GM23338 (cell line): ENCODE measurements at regions not wholly inside any gene's neighbourhood (a gene's known extent, or its start where the extent isn't known, plus 50 kb on each side); places are given as distances from the start of the nearest gene placed in this dataset.
A peak's percentile ranks its signal among the peaks of the same experiment; 100 is the strongest.

ENCODE experiments used
- ATAC-seq: fragments of 200-7000 bp; cut with Tn5 transposase; 3 replicates; pipeline ENCODE4 v1.9.1; 2020
- DNase-seq: peaks from one replicate; pipeline ENCODE4 v3.0.0-alpha.2; 2015; ENCODE audit warnings: low spot score
- H2AFZ ChIP-seq: fragments of 200-600 bp; sonication (generic); 2 replicates; pipeline ENCODE4 v1.8.0; 2016; ENCODE audit warnings: antibody characterized with exemption, mild to moderate bottlenecking, moderate library complexity
- H3F3A ChIP-seq: fragments of 200-600 bp; sonication (generic); replicated peaks from 2 replicates; pipeline ENCODE4 v1.8.0; 2017; ENCODE audit warnings: antibody characterized with exemption, mixed run types, low read depth
- H3K27ac ChIP-seq: fragments of 200-600 bp; sonication (generic); 2 replicates; pipeline ENCODE4 v1.6.1; 2016; ENCODE audit warnings: low read depth
- H3K27me3 ChIP-seq: fragments of 200-600 bp; sonication (generic); 2 replicates; pipeline ENCODE4 v1.8.0; 2016; ENCODE audit warnings: mild to moderate bottlenecking, mixed run types, moderate library complexity; ENCODE audit not compliant: insufficient read depth
- H3K36me3 ChIP-seq: fragments of 200-600 bp; sonication (generic); 2 replicates; pipeline ENCODE4 v1.8.0; 2016; ENCODE audit warnings: mild to moderate bottlenecking; ENCODE audit not compliant: insufficient read depth
- H3K4me1 ChIP-seq: fragments of 200-600 bp; sonication (generic); 2 replicates; pipeline ENCODE4 v1.8.0; 2016; ENCODE audit warnings: mild to moderate bottlenecking, moderate library complexity; ENCODE audit not compliant: insufficient read depth
- H3K4me2 ChIP-seq: fragments of 200-600 bp; sonication (generic); 2 replicates; pipeline ENCODE4 v1.7.1; 2017; ENCODE audit warnings: mixed run types
- H3K4me3 ChIP-seq: fragments of 200-600 bp; sonication (generic); 2 replicates; pipeline ENCODE4 v1.6.1; 2016; ENCODE audit warnings: mixed run types
- H3K79me2 ChIP-seq: fragments of 200-600 bp; sonication (generic); replicated peaks from 2 replicates; pipeline ENCODE4 v1.8.0; 2017; ENCODE audit warnings: mild to moderate bottlenecking; ENCODE audit not compliant: insufficient read depth
- H3K9me2 ChIP-seq: fragments of 200-600 bp; sonication (generic); 2 replicates; pipeline ENCODE4 v1.8.0; 2017; ENCODE audit not compliant: insufficient read depth
- H4K20me1 ChIP-seq: fragments of 200-600 bp; sonication (generic); replicated peaks from 2 replicates; pipeline ENCODE4 v1.8.0; 2017; ENCODE audit warnings: mild to moderate bottlenecking; ENCODE audit not compliant: insufficient read depth
- H3K27ac Mint-ChIP-seq: 2 replicates; pipeline ENCODE4 v1.8.0; 2020; ENCODE audit warnings: inconsistent platforms, mild to moderate bottlenecking, moderate library complexity, mixed read lengths
- H3K27me3 Mint-ChIP-seq: 3 replicates; pipeline ENCODE4 v1.8.0; 2022; ENCODE audit warnings: low read depth, mild to moderate bottlenecking, moderate library complexity, mixed read lengths, inconsistent platforms; ENCODE audit not compliant: insufficient read depth, poor library complexity
- H3K36me3 Mint-ChIP-seq: 3 replicates; pipeline ENCODE4 v1.8.0; 2021; ENCODE audit warnings: low read depth, mild to moderate bottlenecking, inconsistent platforms, moderate library complexity, mixed read lengths
- H3K4me1 Mint-ChIP-seq: 3 replicates; pipeline ENCODE4 v1.8.0; 2020; ENCODE audit warnings: mild to moderate bottlenecking, inconsistent platforms, mixed read lengths
- H3K4me3 Mint-ChIP-seq: 3 replicates; pipeline ENCODE4 v1.8.0; 2021; ENCODE audit warnings: moderate library complexity, mild to moderate bottlenecking, inconsistent platforms, mixed read lengths
- H3K9me3 Mint-ChIP-seq: 3 replicates; pipeline ENCODE4 v1.8.0; 2020; ENCODE audit warnings: moderate library complexity, mild to moderate bottlenecking, inconsistent platforms, mixed read lengths
- CREB1 ChIP-seq: fragments of 250-450 bp; sonication (Bioruptor Pico); IDR thresholded peaks from 2 replicates; pipeline ENCODE4 v1.5.0; 2020; ENCODE audit warnings: low read depth, mild to moderate bottlenecking, moderate library complexity
- EZH2 ChIP-seq: fragments of 200-600 bp; sonication (generic); IDR thresholded peaks from one replicate; pipeline ENCODE4 v1.8.0; 2017; ENCODE audit warnings: antibody characterized with exemption, mild to moderate bottlenecking, low read depth; ENCODE audit not compliant: unreplicated experiment
- EZH2phosphoT487 ChIP-seq: fragments of 200-600 bp; sonication (generic); IDR thresholded peaks from one replicate; pipeline ENCODE4 v1.8.1; 2018; ENCODE audit warnings: antibody characterized with exemption; ENCODE audit not compliant: unreplicated experiment
- JUNB ChIP-seq: IDR thresholded peaks from one replicate; pipeline ENCODE4 v1.6.1; 2016; ENCODE audit warnings: antibody characterized with exemption; ENCODE audit not compliant: unreplicated experiment
- NANOG ChIP-seq: IDR thresholded peaks from 2 replicates; pipeline ENCODE4 v1.6.1; 2016; ENCODE audit warnings: antibody characterized with exemption, borderline replicate concordance
- POLR2AphosphoS5 ChIP-seq: IDR thresholded peaks from 2 replicates; pipeline ENCODE4 v1.6.1; 2016; ENCODE audit warnings: antibody characterized with exemption, low read depth
- STAT1 ChIP-seq: IDR thresholded peaks from one replicate; pipeline ENCODE4 v1.6.1; 2016; ENCODE audit warnings: antibody characterized with exemption; ENCODE audit not compliant: unreplicated experiment
- ZNF114 ChIP-seq: fragments of 250-450 bp; sonication (Bioruptor Pico); IDR thresholded peaks from 2 replicates; pipeline ENCODE4 v1.5.0; 2020; ENCODE audit warnings: mild to moderate bottlenecking, moderate library complexity
- ZNF331 ChIP-seq: fragments of 250-450 bp; sonication (Bioruptor Pico); IDR thresholded peaks from 2 replicates; pipeline ENCODE4 v1.5.0; 2020; ENCODE audit warnings: low read depth, mild to moderate bottlenecking, moderate library complexity
- TF ChIP-seq, protein P1 (sequence below): fragments of 250-450 bp; sonication (Bioruptor Pico); IDR thresholded peaks from 2 replicates; pipeline ENCODE4 v1.5.0; 2020; ENCODE audit warnings: mild to moderate bottlenecking, moderate library complexity
- TF ChIP-seq, protein P2 (sequence below): IDR thresholded peaks from 2 replicates; pipeline ENCODE4 v1.6.1; 2016; ENCODE audit warnings: antibody characterized with exemption
- TF ChIP-seq, protein P3 (sequence below), 2 experiments: fragments of 200-600 bp in 1 of 2; sonication (generic) in 1 of 2; conservative IDR thresholded peaks; 2 replicates each; pipeline versions ENCODE4 v1.5.1 to v1.6.1; 2016 to 2017; ENCODE audit warnings: antibody characterized with exemption in 2 of 2, low read depth in 2 of 2, mild to moderate bottlenecking in 2 of 2, moderate library complexity in 1 of 2
- TF ChIP-seq, protein P4 (sequence below): IDR thresholded peaks from one replicate; pipeline ENCODE4 v1.6.1; 2018; ENCODE audit warnings: antibody characterized with exemption; ENCODE audit not compliant: unreplicated experiment

DNA sequence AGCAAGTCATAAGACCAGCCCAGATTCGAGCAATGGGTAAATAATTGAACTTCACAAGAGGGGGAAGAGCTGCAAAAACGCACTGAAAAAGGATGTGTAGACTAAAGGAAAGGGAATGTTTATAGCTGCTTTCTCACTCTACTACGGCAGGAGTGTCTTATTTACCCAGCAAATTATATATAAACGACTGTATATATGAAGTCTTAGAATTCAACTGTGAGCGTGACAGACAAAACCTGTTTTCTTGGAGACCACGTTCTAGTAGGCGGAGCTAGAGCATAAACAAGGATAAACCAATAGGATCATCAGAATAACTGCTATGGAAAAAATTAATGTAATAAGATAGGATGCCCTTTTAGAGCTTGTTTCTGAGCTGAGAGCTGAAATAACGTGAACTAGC, 394.6 kb upstream of the MON1B start:
- TF ChIP-seq, protein P1, sequence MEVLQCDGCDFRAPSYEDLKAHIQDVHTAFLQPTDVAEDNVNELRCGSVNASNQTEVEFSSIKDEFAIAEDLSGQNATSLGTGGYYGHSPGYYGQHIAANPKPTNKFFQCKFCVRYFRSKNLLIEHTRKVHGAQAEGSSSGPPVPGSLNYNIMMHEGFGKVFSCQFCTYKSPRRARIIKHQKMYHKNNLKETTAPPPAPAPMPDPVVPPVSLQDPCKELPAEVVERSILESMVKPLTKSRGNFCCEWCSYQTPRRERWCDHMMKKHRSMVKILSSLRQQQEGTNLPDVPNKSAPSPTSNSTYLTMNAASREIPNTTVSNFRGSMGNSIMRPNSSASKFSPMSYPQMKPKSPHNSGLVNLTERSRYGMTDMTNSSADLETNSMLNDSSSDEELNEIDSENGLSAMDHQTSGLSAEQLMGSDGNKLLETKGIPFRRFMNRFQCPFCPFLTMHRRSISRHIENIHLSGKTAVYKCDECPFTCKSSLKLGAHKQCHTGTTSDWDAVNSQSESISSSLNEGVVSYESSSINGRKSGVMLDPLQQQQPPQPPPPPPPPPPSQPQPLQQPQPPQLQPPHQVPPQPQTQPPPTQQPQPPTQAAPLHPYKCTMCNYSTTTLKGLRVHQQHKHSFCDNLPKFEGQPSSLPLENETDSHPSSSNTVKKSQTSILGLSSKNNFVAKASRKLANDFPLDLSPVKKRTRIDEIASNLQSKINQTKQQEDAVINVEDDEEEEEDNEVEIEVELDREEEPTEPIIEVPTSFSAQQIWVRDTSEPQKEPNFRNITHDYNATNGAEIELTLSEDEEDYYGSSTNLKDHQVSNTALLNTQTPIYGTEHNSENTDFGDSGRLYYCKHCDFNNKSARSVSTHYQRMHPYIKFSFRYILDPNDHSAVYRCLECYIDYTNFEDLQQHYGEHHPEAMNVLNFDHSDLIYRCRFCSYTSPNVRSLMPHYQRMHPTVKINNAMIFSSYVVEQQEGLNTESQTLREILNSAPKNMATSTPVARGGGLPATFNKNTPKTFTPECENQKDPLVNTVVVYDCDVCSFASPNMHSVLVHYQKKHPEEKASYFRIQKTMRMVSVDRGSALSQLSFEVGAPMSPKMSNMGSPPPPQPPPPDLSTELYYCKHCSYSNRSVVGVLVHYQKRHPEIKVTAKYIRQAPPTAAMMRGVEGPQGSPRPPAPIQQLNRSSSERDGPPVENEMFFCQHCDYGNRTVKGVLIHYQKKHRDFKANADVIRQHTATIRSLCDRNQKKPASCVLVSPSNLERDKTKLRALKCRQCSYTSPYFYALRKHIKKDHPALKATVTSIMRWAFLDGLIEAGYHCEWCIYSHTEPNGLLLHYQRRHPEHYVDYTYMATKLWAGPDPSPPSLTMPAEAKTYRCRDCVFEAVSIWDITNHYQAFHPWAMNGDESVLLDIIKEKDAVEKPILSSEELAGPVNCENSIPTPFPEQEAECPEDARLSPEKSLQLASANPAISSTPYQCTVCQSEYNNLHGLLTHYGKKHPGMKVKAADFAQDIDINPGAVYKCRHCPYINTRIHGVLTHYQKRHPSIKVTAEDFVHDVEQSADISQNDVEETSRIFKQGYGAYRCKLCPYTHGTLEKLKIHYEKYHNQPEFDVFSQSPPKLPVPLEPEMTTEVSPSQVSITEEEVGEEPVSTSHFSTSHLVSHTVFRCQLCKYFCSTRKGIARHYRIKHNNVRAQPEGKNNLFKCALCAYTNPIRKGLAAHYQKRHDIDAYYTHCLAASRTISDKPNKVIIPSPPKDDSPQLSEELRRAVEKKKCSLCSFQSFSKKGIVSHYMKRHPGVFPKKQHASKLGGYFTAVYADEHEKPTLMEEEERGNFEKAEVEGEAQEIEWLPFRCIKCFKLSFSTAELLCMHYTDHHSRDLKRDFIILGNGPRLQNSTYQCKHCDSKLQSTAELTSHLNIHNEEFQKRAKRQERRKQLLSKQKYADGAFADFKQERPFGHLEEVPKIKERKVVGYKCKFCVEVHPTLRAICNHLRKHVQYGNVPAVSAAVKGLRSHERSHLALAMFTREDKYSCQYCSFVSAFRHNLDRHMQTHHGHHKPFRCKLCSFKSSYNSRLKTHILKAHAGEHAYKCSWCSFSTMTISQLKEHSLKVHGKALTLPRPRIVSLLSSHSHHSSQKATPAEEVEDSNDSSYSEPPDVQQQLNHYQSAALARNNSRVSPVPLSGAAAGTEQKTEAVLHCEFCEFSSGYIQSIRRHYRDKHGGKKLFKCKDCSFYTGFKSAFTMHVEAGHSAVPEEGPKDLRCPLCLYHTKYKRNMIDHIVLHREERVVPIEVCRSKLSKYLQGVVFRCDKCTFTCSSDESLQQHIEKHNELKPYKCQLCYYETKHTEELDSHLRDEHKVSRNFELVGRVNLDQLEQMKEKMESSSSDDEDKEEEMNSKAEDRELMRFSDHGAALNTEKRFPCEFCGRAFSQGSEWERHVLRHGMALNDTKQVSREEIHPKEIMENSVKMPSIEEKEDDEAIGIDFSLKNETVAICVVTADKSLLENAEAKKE (CRISPR knock-in tag), result no peak
- TF ChIP-seq NANOG (no peak), ZNF114 (CRISPR knock-in tag) (no peak), STAT1 (no peak), CREB1 (CRISPR knock-in tag) (no peak), JUNB (no peak), EZH2phosphoT487 (no peak), ZNF331 (CRISPR knock-in tag) (no peak), EZH2 (no peak), POLR2AphosphoS5 (no peak)
- TF ChIP-seq, protein P2, sequence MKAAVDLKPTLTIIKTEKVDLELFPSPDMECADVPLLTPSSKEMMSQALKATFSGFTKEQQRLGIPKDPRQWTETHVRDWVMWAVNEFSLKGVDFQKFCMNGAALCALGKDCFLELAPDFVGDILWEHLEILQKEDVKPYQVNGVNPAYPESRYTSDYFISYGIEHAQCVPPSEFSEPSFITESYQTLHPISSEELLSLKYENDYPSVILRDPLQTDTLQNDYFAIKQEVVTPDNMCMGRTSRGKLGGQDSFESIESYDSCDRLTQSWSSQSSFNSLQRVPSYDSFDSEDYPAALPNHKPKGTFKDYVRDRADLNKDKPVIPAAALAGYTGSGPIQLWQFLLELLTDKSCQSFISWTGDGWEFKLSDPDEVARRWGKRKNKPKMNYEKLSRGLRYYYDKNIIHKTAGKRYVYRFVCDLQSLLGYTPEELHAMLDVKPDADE, result no peak
- TF ChIP-seq, protein P3, sequence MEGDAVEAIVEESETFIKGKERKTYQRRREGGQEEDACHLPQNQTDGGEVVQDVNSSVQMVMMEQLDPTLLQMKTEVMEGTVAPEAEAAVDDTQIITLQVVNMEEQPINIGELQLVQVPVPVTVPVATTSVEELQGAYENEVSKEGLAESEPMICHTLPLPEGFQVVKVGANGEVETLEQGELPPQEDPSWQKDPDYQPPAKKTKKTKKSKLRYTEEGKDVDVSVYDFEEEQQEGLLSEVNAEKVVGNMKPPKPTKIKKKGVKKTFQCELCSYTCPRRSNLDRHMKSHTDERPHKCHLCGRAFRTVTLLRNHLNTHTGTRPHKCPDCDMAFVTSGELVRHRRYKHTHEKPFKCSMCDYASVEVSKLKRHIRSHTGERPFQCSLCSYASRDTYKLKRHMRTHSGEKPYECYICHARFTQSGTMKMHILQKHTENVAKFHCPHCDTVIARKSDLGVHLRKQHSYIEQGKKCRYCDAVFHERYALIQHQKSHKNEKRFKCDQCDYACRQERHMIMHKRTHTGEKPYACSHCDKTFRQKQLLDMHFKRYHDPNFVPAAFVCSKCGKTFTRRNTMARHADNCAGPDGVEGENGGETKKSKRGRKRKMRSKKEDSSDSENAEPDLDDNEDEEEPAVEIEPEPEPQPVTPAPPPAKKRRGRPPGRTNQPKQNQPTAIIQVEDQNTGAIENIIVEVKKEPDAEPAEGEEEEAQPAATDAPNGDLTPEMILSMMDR (conservative IDR thresholded peaks at IDR 0.05; ENCODE audit: low read depth in 2 of 2), result no peak
- TF ChIP-seq, protein P4, sequence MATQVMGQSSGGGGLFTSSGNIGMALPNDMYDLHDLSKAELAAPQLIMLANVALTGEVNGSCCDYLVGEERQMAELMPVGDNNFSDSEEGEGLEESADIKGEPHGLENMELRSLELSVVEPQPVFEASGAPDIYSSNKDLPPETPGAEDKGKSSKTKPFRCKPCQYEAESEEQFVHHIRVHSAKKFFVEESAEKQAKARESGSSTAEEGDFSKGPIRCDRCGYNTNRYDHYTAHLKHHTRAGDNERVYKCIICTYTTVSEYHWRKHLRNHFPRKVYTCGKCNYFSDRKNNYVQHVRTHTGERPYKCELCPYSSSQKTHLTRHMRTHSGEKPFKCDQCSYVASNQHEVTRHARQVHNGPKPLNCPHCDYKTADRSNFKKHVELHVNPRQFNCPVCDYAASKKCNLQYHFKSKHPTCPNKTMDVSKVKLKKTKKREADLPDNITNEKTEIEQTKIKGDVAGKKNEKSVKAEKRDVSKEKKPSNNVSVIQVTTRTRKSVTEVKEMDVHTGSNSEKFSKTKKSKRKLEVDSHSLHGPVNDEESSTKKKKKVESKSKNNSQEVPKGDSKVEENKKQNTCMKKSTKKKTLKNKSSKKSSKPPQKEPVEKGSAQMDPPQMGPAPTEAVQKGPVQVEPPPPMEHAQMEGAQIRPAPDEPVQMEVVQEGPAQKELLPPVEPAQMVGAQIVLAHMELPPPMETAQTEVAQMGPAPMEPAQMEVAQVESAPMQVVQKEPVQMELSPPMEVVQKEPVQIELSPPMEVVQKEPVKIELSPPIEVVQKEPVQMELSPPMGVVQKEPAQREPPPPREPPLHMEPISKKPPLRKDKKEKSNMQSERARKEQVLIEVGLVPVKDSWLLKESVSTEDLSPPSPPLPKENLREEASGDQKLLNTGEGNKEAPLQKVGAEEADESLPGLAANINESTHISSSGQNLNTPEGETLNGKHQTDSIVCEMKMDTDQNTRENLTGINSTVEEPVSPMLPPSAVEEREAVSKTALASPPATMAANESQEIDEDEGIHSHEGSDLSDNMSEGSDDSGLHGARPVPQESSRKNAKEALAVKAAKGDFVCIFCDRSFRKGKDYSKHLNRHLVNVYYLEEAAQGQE, result no peak
- H3K4me3 ChIP-seq, result no peak overlapping the region
- Mint-ChIP-seq H3K9me3 (peaks cover 67% of the 10 kb centered on the region), H3K27ac (no peak overlapping the region), H3K4me3 (no peak overlapping the region), H3K27me3 (no peaks in the 10 kb centered on the region), H3K4me1 (no peaks in the 10 kb centered on the region), H3K36me3 (no peaks in the 10 kb centered on the region)
- no peaks in the 10 kb centered on the region for H3K79me2 ChIP-seq
- H3K36me3 ChIP-seq, result no peaks in the 10 kb centered on the region
- H3F3A ChIP-seq, result no peaks in the 10 kb centered on the region
- H3K27ac ChIP-seq, result no peak overlapping the region
- H3K4me1 ChIP-seq, result no peaks in the 10 kb centered on the region
- ATAC-seq, result no peak
- no peaks in the 10 kb centered on the region for H3K27me3 ChIP-seq
- H2AFZ ChIP-seq, result peak overlapping the region; percentile 29; the same call in 1 of the 2 replicates
- H3K4me2 ChIP-seq, result no peak overlapping the region
- no peaks in the 10 kb centered on the region for H4K20me1 ChIP-seq
- no peaks in the 10 kb centered on the region for H3K9me2 ChIP-seq
- no peak for DNase-seq
